GM12864 (cell line): ENCODE measurements at regions not wholly inside any gene's neighbourhood (a gene's known extent, or its start where the extent isn't known, plus 50 kb on each side); places are given as distances from the start of the nearest gene placed in this dataset.

Experiments used
- DNase-seq: peaks from one replicate; pipeline ENCODE4 v3.0.0-alpha.2; 2011; ENCODE audit warnings: low read depth
- H3K4me3 ChIP-seq: 2 replicates; pipeline ENCODE4 v1.5.1; 2011; ENCODE audit warnings: mild to moderate bottlenecking, low read depth, low read length, control low read depth
- CTCF ChIP-seq: IDR thresholded peaks from 2 replicates; pipeline ENCODE4 v1.5.1; 2011; ENCODE audit warnings: low read depth, mild to moderate bottlenecking, moderate library complexity, low read length, control low read depth, inconsistent platforms; ENCODE audit errors: missing control alignments

GRCh38 chr10:2933924-2934323, 133.4 kb upstream of the PFKP start:
- no peak overlapping the region for H3K4me3 ChIP-seq
- no peak for TF ChIP-seq CTCF
- no peak for DNase-seq

- TF ChIP-seq CTCF: no peak
- no peak for DNase-seq
These were observed 133.8 kb upstream of the PFKP start for GRCh38 chr10:2933519-2933918.

GRCh38 chr10:2933071-2933470, 134.3 kb upstream of the PFKP start:
- H3K4me3 ChIP-seq: no peak overlapping the region
- DNase-seq: no peak
- no peak for TF ChIP-seq CTCF

More at GRCh38 chr10:2933519-2933918, 133.8 kb upstream of the PFKP start:
- H3K4me3 ChIP-seq: no peak overlapping the region

- DNase-seq: no peak
These were observed 137.7 kb upstream of the PFKP start for GRCh38 chr10:2929480-2930258.

GRCh38 chr10:2927958-2928840, 139.1 kb upstream of the PFKP start:
- no peak overlapping the region for H3K4me3 ChIP-seq
- DNase-seq: peak; percentile 31

More at GRCh38 chr10:2929480-2930258, 137.7 kb upstream of the PFKP start:
- no peak overlapping the region for H3K4me3 ChIP-seq
- no peak for TF ChIP-seq CTCF

More at GRCh38 chr10:2927958-2928840, 139.1 kb upstream of the PFKP start:
- peak; percentile 86 for TF ChIP-seq CTCF
